ENCODE measurements at regions not wholly inside any gene's neighbourhood (a gene's known extent, or its start where the extent isn't known, plus 50 kb on each side); places are given as distances from the start of the nearest gene placed in this dataset.

DNA sequence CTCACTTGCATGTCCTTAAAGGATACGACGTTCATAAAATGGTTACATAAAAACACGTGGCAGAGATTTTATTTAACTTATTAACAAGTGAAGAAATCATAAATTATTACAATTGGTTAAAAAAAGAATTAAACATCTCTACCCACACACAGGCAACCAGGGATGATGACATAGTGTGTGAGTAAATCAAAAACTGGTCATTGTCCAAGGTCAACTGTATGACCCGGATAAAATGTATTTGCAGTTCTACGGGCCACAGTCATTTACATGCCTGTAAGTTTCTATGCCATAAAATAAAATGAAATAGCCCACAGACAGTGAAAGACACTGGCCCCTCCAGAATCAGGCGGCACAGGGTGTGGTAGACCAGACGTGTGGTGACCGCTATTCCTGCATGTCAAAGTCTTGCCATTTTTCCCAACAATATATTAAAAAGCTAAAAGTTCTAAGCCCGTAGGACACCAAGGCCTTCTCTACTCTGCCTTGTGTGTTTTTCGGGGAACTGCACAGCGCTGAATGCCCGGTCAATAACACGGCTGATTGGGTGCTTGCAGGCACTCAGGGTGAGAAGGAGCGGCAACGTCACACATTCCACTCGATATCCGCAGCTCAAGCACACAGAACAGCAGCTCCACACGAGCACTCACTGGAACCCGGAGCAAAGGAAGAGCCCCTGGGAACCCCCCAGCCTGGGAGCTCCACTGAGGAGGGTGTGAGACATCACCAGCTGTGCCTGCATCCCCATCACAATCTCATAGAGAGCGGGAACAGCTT is 143.3 kb upstream of the PPP2R2D start:
- DNase-seq (ENCODE audit: low spot score in 2 of 2) (no peak), ATAC-seq (replicated peaks; ENCODE audit: extremely low read depth, poor library complexity, severe bottlenecking) (no peak)
- Mint-ChIP-seq H3K27me3 (peaks cover 23% of the 10 kb centered on the region), H3K4me1 (no peaks in the 10 kb centered on the region), H3K27ac (ENCODE audit: low read depth) (no peak overlapping the region), H3K9me3 (no peaks in the 10 kb centered on the region), H3K36me3 (ENCODE audit: insufficient read depth) (no peaks in the 10 kb centered on the region), H3K4me3 (no peak overlapping the region)

DNA sequence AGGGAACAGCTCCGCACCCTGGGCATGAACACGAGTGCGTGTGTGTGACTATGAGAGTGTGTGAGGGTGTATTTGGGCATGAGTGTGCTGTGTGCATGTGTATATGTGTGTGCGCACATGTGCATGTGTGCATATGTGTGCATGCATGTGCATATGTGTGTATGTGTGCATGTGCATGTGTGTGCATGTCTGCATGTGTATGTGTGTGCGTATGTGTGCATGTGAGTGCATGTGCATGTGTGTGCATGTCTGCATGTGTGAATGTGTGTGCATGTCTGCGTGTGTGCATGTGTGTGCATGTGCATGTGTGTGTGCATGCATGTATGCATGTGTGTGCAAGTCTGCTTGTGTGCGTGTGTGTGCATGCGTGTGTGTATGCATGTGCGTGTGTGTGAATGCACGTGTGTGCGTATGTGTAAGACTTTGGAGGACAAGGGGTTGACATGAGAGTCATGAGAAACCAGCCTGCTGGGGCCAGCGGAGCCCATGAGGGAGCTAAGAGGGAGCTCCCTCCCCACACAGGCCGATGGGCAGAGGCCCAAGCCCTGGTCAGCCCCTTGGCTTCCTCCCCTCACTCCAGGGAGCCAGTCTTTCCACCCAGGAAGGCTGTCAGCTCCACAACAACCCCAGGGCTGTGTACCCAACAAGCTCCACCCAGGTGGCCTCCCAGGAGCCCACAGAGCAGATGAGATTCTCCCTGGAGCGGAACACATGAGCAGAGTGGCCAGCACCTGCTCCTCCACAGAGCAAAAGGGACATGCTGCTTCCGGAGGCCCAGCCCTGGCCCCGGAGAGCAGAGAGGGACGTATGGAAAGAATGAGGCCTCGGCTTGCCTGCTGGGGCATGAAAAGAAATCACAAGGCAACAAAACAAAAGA is 142.5 kb upstream of the PPP2R2D start:
- no peaks in the 10 kb centered on the region for H3K9me3 Mint-ChIP-seq
- H3K36me3 Mint-ChIP-seq (ENCODE audit: insufficient read depth), result no peaks in the 10 kb centered on the region
- no peak for DNase-seq (ENCODE audit: low spot score in 2 of 2)
- ATAC-seq (replicated peaks; ENCODE audit: extremely low read depth, poor library complexity, severe bottlenecking), result no peak
- H3K4me3 Mint-ChIP-seq, result no peak overlapping the region
- peaks cover 27% of the 10 kb centered on the region for H3K27me3 Mint-ChIP-seq
- H3K27ac Mint-ChIP-seq (ENCODE audit: low read depth), result no peak overlapping the region
- no peaks in the 10 kb centered on the region for H3K4me1 Mint-ChIP-seq

DNA sequence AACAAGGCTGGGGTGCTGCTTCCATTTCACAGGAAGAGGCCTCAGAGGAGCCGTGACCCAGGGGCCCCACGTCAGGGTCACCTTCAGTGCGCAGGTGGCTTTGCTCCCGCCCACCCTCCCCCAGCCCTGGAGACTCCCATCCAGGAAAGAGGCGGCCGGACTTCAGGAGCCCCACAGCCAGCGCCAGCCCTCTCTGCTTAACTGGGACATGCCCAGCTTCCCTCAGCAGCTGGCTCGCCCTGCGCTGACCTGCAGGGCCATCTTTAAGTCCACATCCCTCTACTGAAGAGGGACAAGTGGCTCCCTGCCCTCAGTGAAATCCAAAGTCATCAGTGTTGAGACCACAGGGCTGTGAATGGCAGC is 141.9 kb upstream of the PPP2R2D start:
- no peak overlapping the region for H3K27ac Mint-ChIP-seq (ENCODE audit: low read depth)
- H3K9me3 Mint-ChIP-seq, result no peaks in the 10 kb centered on the region
- H3K4me1 Mint-ChIP-seq, result no peaks in the 10 kb centered on the region
- no peaks in the 10 kb centered on the region for H3K36me3 Mint-ChIP-seq (ENCODE audit: insufficient read depth)
- H3K4me3 Mint-ChIP-seq, result no peak overlapping the region
- DNase-seq (ENCODE audit: low spot score in 2 of 2) (no peak), ATAC-seq (replicated peaks; ENCODE audit: extremely low read depth, poor library complexity, severe bottlenecking) (no peak)
- peaks cover 33% of the 10 kb centered on the region for H3K27me3 Mint-ChIP-seq

DNA sequence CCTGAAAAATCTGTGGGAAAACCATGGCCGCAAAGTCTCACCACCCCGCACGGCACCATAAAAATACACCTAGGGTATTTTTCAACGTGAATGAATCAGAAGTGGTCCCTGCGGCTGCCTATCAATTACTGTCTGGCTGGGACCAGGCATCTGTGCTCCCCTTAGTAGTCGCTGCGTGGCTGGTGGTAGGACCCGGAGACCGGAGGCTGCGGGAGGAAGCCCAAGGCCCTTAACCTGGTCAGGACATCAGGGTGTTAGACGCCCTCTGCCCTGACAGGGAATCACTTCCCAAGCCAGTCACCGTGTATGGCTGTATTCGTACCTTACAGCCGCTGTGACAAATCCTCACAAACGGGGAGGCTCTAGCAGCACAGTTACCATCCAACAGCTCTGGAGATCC is 141.5 kb upstream of the PPP2R2D start:
- Mint-ChIP-seq H3K36me3 (ENCODE audit: insufficient read depth) (no peaks in the 10 kb centered on the region), H3K27ac (ENCODE audit: low read depth) (no peak overlapping the region), H3K4me3 (no peak overlapping the region), H3K9me3 (no peaks in the 10 kb centered on the region), H3K4me1 (no peaks in the 10 kb centered on the region), H3K27me3 (peaks cover 38% of the 10 kb centered on the region)
- no peak for ATAC-seq (replicated peaks; ENCODE audit: extremely low read depth, poor library complexity, severe bottlenecking)
- DNase-seq (ENCODE audit: low spot score in 2 of 2), result no peak

DNA sequence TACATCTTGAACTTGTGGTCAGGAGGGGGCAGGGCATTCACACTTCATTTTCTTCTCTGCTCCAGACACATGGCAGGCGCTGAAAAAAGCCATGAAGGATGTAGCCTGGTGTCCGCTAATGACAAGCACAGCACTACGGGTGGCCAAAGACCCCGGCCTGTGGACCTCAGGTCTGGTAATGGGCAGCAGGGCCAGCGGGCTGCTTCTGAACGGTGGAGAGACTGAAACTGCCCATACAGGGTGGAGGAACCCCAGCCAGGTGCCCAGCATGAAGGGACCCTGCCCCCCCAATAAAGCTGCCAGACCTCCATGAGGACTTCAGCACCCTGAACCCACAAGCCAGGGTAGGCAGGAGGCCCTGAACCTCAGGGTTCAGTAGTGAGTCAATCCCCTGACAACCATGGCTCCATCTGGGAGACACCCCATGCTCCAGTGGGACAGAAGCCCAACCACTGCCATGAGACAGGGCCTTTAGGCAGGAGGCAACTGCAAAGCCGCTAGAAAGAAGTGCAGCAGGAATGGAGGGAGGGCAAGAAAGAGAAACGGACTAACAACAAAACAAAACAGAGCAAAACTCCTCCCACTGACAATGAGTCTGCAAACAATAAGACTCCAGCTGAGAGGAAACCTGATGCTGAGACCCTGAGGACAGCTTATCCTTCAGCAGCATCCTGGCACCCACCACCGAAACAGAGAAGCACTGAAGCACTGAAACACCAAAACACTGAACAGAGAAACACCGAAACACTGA is 140.2 kb upstream of the PPP2R2D start:
- H3K27ac Mint-ChIP-seq (ENCODE audit: low read depth), result no peak overlapping the region

DNA sequence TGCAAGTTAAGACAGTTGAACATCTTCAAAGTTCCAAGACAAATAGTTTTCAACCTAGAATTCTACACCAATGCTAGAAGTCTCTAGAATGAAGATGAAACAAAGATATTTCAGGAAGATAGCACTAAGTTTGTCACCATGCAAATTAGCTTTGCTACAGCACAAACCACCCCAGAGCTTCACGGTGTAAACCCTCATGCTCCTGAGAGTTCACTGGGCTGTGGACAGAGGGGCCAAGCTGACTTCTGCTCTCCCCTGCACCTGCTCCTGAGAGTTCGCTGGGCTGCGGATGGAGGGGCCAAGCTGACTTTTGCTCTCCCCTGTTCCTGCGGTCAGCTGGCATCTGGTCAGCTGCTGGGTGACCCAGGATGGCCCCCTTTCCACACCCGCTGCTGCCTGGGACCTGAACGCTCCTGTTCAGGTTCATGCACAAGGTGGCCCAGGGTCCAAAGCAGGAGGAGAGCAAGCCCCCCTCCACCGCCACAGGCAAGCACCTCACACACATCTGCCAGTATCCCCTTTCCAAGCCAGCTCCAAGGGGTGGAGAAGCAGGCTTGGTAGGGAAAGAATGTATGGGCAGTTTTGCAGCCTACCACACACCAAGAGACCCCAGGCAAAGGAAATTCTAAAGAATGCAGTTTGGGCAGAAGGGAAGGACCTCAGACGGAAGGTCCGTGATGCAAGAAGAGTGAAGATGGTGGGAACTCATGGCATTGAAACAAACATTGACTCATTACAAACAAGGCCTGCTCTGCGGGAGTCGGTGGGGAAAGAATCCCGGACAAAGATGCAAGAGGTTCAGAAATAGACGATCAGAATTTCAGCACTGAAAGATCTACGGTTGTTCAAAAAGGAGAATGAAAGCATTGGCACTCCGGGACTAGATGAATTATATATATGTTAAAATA is 137.8 kb upstream of the PPP2R2D start:
- Mint-ChIP-seq H3K27me3 (peaks cover 43% of the 10 kb centered on the region), H3K4me1 (no peaks in the 10 kb centered on the region), H3K27ac (ENCODE audit: low read depth) (no peak overlapping the region), H3K36me3 (ENCODE audit: insufficient read depth) (no peaks in the 10 kb centered on the region), H3K4me3 (no peak overlapping the region), H3K9me3 (no peaks in the 10 kb centered on the region)
- DNase-seq (ENCODE audit: low spot score in 2 of 2) (no peak), ATAC-seq (replicated peaks; ENCODE audit: extremely low read depth, poor library complexity, severe bottlenecking) (no peak)

More for the DNA sequence above, 140.2 kb upstream of the PPP2R2D start:
- no peaks in the 10 kb centered on the region for H3K36me3 Mint-ChIP-seq (ENCODE audit: insufficient read depth)
- DNase-seq (ENCODE audit: low spot score in 2 of 2) (no peak), ATAC-seq (replicated peaks; ENCODE audit: extremely low read depth, poor library complexity, severe bottlenecking) (no peak)
- no peaks in the 10 kb centered on the region for H3K4me1 Mint-ChIP-seq
- H3K27me3 Mint-ChIP-seq, result peaks cover 43% of the 10 kb centered on the region
- no peak overlapping the region for H3K4me3 Mint-ChIP-seq
- no peaks in the 10 kb centered on the region for H3K9me3 Mint-ChIP-seq

DNA sequence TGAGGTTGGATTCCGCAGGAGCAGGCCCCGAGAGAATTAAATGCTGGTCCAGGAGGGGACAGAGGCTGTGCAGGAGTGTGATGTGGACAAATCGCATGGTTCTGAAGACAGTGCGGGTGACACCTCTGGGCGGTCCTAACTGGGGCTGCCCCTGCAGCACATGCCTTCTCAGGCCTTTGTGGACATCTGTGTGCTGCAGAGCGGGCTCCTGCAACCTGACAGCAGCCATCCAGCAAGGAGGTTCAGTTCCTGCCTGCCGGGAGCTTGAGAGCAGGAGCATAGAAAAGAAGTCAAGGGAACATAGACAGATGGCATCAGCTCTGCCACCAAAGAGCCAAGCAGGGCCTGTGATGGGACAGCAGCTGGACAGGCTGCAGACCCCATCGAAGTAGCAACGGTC is 135.9 kb upstream of the PPP2R2D start:
- no peak for DNase-seq (ENCODE audit: low spot score in 2 of 2)
- ATAC-seq (replicated peaks; ENCODE audit: extremely low read depth, poor library complexity, severe bottlenecking), result no peak
- peaks cover 45% of the 10 kb centered on the region for H3K27me3 Mint-ChIP-seq
- no peaks in the 10 kb centered on the region for H3K4me1 Mint-ChIP-seq
- H3K27ac Mint-ChIP-seq (ENCODE audit: low read depth), result no peak overlapping the region
- no peaks in the 10 kb centered on the region for H3K36me3 Mint-ChIP-seq (ENCODE audit: insufficient read depth)
- no peak overlapping the region for H3K4me3 Mint-ChIP-seq
- no peaks in the 10 kb centered on the region for H3K9me3 Mint-ChIP-seq

DNA sequence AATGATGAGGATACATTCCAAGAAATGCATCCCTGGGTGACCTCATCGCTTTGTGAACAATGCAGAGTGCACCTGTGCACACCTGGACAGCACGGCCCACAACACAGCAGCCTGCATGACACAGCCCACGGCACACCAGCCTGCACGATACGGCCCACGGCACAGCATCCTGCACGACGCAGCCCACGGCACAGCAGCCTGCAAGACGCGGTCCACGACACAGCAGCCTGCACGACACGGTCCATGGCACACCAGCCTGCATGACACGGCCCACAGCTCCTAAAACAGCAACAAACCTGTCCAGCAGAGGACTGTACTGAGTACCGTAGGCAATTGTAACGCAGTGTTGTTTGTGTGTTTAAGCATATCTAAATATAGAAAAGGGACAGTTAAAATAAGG is 134.7 kb upstream of the PPP2R2D start:
- H3K9me3 Mint-ChIP-seq, result no peaks in the 10 kb centered on the region
- ATAC-seq (replicated peaks; ENCODE audit: extremely low read depth, poor library complexity, severe bottlenecking), result no peak
- DNase-seq (ENCODE audit: low spot score in 2 of 2), result no peak
- H3K27me3 Mint-ChIP-seq, result peaks cover 44% of the 10 kb centered on the region
- no peaks in the 10 kb centered on the region for H3K4me1 Mint-ChIP-seq
- H3K27ac Mint-ChIP-seq (ENCODE audit: low read depth), result no peak overlapping the region
- H3K36me3 Mint-ChIP-seq (ENCODE audit: insufficient read depth), result no peaks in the 10 kb centered on the region
- H3K4me3 Mint-ChIP-seq, result no peak overlapping the region

DNA sequence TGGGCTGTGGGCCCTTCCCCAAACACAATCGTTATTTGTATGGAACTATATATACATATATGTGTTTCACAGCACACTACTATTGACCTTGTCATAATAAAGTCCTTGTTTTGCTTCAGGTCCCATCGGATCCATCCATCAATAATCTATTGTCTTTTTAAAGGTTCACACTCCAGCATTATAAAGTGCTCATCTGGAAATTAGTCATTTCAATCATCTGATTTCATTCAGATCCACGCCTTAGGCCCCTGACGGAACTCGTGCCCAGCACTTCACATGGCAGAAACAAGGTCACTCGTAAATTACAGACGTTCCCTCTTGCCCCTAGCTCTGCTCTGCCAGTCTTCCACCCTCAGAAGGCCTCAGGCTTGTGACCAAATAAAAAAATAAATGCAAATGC is 133.1 kb upstream of the PPP2R2D start:
- H3K9me3 Mint-ChIP-seq, result no peaks in the 10 kb centered on the region
- H3K36me3 Mint-ChIP-seq (ENCODE audit: insufficient read depth), result no peaks in the 10 kb centered on the region
- no peak overlapping the region for H3K4me3 Mint-ChIP-seq
- H3K27me3 Mint-ChIP-seq, result peaks cover 28% of the 10 kb centered on the region
- DNase-seq (ENCODE audit: low spot score in 2 of 2) (no peak), ATAC-seq (replicated peaks; ENCODE audit: extremely low read depth, poor library complexity, severe bottlenecking) (no peak)
- no peaks in the 10 kb centered on the region for H3K4me1 Mint-ChIP-seq
- no peak overlapping the region for H3K27ac Mint-ChIP-seq (ENCODE audit: low read depth)

DNA sequence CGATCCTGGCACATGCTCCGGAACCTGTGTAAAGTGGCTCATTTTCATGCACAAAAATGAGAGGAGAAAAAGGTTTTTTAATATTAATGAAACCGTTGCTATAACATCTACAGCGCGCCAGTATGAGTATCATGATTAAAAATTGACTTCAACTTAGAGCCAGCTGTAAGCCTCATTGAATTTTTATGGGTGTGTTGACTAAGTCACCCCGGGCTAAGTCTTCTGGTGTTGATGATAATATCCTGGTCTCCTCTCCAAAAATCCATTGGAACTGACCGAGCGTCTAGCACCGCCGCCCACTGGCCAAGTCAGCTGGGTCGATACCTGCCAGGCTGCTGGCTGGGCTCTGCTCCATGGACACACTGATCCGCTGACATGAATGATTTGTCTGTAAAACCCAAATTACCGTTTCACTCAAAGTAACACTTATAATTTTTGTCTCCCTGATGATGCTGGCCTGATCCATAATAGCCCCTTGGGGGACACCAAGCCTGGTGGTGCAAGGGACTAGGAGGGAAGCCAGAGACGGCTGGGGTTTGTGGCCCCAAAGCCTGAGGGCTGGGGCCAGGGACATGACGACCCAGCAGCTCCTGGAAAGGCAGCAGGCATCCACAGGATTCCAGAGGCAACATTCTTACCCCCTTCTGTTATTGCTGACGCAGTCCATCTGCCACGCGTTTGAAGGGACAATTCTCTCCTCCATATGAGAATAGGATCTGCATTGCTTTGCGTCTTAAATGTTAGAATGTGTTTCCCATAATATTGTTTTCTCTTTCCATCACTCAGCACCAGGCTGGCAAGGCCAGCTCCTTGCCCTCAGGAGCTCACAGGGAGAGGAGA is 131.0 kb upstream of the PPP2R2D start:
- ATAC-seq (replicated peaks; ENCODE audit: extremely low read depth, poor library complexity, severe bottlenecking), result no peak
- H3K27ac Mint-ChIP-seq (ENCODE audit: low read depth), result no peak overlapping the region
- no peaks in the 10 kb centered on the region for H3K36me3 Mint-ChIP-seq (ENCODE audit: insufficient read depth)
- no peak overlapping the region for H3K4me3 Mint-ChIP-seq
- no peaks in the 10 kb centered on the region for H3K9me3 Mint-ChIP-seq
- H3K27me3 Mint-ChIP-seq, result peaks cover 11% of the 10 kb centered on the region
- no peaks in the 10 kb centered on the region for H3K4me1 Mint-ChIP-seq
- no peak for DNase-seq (ENCODE audit: low spot score in 2 of 2)

DNA sequence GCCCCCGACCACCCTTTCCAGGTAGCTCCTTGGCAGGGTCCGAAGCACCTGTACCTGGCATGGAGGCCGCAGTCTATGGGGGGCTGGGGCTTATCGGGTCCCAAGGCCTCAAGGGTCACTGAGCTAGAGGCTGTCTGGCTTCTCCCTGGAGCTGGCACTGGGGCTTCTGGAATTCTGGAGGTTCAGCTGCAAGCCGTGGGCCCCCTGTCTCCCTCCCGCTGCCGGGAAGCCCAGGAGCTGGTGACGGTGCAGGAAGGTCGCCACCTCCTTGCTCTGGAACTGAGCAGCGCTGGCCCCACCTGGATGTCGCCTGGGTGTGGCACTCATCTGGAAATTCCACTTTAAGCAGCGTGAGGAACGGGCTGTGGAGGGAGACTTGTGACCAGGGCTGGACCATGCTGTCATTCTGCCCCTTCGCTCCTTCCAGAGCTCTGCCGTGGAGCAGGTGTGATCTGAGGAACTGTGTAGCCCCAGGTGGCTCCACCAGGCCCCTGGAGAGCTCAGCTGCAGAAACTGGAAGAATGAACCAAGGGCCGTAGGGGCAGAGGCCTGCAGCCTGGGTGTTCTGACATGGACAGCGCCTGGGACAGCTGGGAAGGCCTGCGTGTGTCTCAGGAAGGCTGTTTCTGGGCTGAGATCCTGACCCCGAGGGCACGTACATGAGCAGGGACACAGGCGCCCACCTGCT is 129.7 kb upstream of the PPP2R2D start:
- H3K9me3 Mint-ChIP-seq, result no peaks in the 10 kb centered on the region
- H3K36me3 Mint-ChIP-seq (ENCODE audit: insufficient read depth), result no peaks in the 10 kb centered on the region
- DNase-seq (ENCODE audit: low spot score in 2 of 2), result no peak
- no peak overlapping the region for H3K4me3 Mint-ChIP-seq
- ATAC-seq (replicated peaks; ENCODE audit: extremely low read depth, poor library complexity, severe bottlenecking), result no peak
- peaks cover 10% of the 10 kb centered on the region for H3K27me3 Mint-ChIP-seq
- H3K4me1 Mint-ChIP-seq, result no peaks in the 10 kb centered on the region
- no peak overlapping the region for H3K27ac Mint-ChIP-seq (ENCODE audit: low read depth)
